ENCODE measurements at regions not wholly inside any gene's neighbourhood (a gene's known extent, or its start where the extent isn't known, plus 50 kb on each side); places are given as distances from the start of the nearest gene placed in this dataset.
"Not testable (repeated sequence)": the region's sequence is repeated elsewhere in the genome, so short reads cannot be mapped to it uniquely, and the experiment has no call there.

- DNase-seq (ENCODE audit: low read depth) = no peak
Observed at GRCh38 chrX:130552444-130553073, 150.8 kb downstream of the RBMX2 start.

- DNase-seq (ENCODE audit: low read depth) = peak; percentile 81
Observed at GRCh38 chrX:130555341-130555740, 153.6 kb downstream of the RBMX2 start.

- no peak for DNase-seq (ENCODE audit: low read depth)
Observed at GRCh38 chrX:130555757-130556156, 154.0 kb downstream of the RBMX2 start.

- peak; percentile 1 for DNase-seq (ENCODE audit: low read depth)
Observed at GRCh38 chrX:130556951-130557350, 155.2 kb downstream of the RBMX2 start.

- DNase-seq (ENCODE audit: low read depth) = no peak
Observed at GRCh38 chrX:130560544-130560943, 158.8 kb downstream of the RBMX2 start.

GRCh38 chrX:130561930-130562329, 160.1 kb downstream of the RBMX2 start:
- peak; percentile 33 for DNase-seq (ENCODE audit: low read depth)

GRCh38 chrX:130563476-130563875, 161.7 kb downstream of the RBMX2 start:
- no peak for DNase-seq (ENCODE audit: low read depth)

GRCh38 chrX:130566028-130566683, 164.4 kb downstream of the RBMX2 start:
- DNase-seq (ENCODE audit: low read depth) = no peak

- not testable (repeated sequence) for DNase-seq (ENCODE audit: low read depth)
Observed at GRCh38 chrX:130573030-130573429, 171.2 kb downstream of the RBMX2 start.

All from EH (cell line).